ENCODE measurements at regions not wholly inside any gene's neighbourhood (a gene's known extent, or its start where the extent isn't known, plus 50 kb on each side); places are given as distances from the start of the nearest gene placed in this dataset.

DNA sequence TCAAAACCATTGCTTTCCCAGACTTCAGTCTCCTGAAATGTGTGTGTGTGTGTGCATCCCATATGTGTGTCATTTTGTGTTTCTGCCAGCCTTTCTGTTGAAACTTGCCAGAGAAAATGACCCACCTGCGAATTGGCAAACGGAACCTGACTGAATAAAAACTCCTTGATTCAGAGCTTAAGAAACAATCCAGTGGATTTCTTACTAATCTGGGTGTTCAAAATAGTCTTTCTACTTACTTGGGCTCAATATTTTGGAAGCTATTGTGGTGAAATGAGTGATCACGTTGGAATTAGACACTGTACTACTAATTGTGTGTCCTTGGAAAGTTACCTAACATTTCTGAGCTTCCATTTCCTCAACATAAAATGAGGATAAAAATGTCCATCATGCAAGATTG, 138.9 kb upstream of the ERG start:
- TF ChIP-seq EZH2phosphoT487 (IDR thresholded peaks at IDR 0.05; ENCODE audit: low read length): no peak
- TF ChIP-seq, protein P1, sequence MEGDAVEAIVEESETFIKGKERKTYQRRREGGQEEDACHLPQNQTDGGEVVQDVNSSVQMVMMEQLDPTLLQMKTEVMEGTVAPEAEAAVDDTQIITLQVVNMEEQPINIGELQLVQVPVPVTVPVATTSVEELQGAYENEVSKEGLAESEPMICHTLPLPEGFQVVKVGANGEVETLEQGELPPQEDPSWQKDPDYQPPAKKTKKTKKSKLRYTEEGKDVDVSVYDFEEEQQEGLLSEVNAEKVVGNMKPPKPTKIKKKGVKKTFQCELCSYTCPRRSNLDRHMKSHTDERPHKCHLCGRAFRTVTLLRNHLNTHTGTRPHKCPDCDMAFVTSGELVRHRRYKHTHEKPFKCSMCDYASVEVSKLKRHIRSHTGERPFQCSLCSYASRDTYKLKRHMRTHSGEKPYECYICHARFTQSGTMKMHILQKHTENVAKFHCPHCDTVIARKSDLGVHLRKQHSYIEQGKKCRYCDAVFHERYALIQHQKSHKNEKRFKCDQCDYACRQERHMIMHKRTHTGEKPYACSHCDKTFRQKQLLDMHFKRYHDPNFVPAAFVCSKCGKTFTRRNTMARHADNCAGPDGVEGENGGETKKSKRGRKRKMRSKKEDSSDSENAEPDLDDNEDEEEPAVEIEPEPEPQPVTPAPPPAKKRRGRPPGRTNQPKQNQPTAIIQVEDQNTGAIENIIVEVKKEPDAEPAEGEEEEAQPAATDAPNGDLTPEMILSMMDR (IDR thresholded peaks at IDR 0.05; ENCODE audit: low read length): no peak
- TF ChIP-seq EZH2 (optimal IDR thresholded peaks at IDR 0.05; ENCODE audit: low read depth, low read length): no peak

Measured in MM.1S (cell line).